CD4-positive, alpha-beta T cell (primary cell): ENCODE measurements at regions not wholly inside any gene's neighbourhood (a gene's known extent, or its start where the extent isn't known, plus 50 kb on each side); places are given as distances from the start of the nearest gene placed in this dataset.

Experiments
- ATAC-seq: fragments of 200-7000 bp; cut with Tn5 transposase; one replicate; pipeline ENCODE4 v1.10.0; 2022; ENCODE audit warnings: mild to moderate bottlenecking; ENCODE audit not compliant: poor library complexity
- CTCF ChIA-PET: fragments of 350-600 bp; sonication (Branson Sonifier 250); formaldehyde crosslinking; loops from one replicate; lab custom pipeline; 2021; ENCODE audit warnings: antibody characterized with exemption, inconsistent platforms; lab: Charles Lee
- POLR2A ChIA-PET: fragments of 350-600 bp; sonication (Branson Sonifier 250); formaldehyde crosslinking; loops from one replicate; lab custom pipeline; 2021; ENCODE audit warnings: antibody characterized with exemption, inconsistent platforms; lab: Charles Lee
- DNase-seq, 14 experiments: peaks; one replicate each; pipeline ENCODE4 v3.0.0-alpha.2; 2013 to 2020; ENCODE audit warnings: mixed read lengths in 2 of 14
- H3K27ac ChIP-seq, 2 donors: one replicate each; pipeline versions ENCODE4 v1.5.1 to v1.7.0; 2013; ENCODE audit warnings: low read length in 2 of 2, low read depth in 1 of 2, mild to moderate bottlenecking in 1 of 2
- H3K27me3 ChIP-seq, 2 experiments: 1 replicate in 1 of 2; 2 replicates in 1 of 2; pipeline versions ENCODE4 v1.6.1 to v1.7.0; 2013; ENCODE audit warnings: low read length in 2 of 2, control low read depth in 1 of 2, mild to moderate bottlenecking in 1 of 2, moderate library complexity in 1 of 2; ENCODE audit not compliant: insufficient read depth in 2 of 2, control insufficient read depth in 1 of 2
- H3K36me3 ChIP-seq: one replicate; pipeline ENCODE4 v1.6.1; 2013; ENCODE audit warnings: low read length, control low read depth; ENCODE audit not compliant: insufficient read depth
- H3K4me1 ChIP-seq: one replicate; pipeline ENCODE4 v1.6.1; 2013; ENCODE audit warnings: low read length, control low read depth; ENCODE audit not compliant: insufficient read depth
- H3K4me3 ChIP-seq: one replicate; pipeline ENCODE4 v1.5.1; 2013; ENCODE audit warnings: mild to moderate bottlenecking, low read length, moderate library complexity
- H3K9me3 ChIP-seq, 2 experiments: 1 replicate in 1 of 2; 2 replicates in 1 of 2; pipeline versions ENCODE4 v1.6.1 to v1.7.0; 2013; ENCODE audit warnings: low read length in 2 of 2, mild to moderate bottlenecking in 2 of 2, control low read depth in 1 of 2, moderate library complexity in 1 of 2; ENCODE audit not compliant: control insufficient read depth in 1 of 2, insufficient read depth in 1 of 2
- H3K27ac Mint-ChIP-seq: one replicate; pipeline ENCODE4 v1.8.0; 2020; ENCODE audit warnings: mixed read lengths
- H3K27me3 Mint-ChIP-seq: one replicate; pipeline ENCODE4 v1.8.0; 2021; ENCODE audit warnings: mixed read lengths
- H3K36me3 Mint-ChIP-seq: one replicate; pipeline ENCODE4 v1.8.0; 2021; ENCODE audit warnings: low read depth, mixed read lengths
- H3K4me1 Mint-ChIP-seq: one replicate; pipeline ENCODE4 v1.8.0; 2021; ENCODE audit warnings: low read depth, mixed read lengths
- H3K4me3 Mint-ChIP-seq: one replicate; pipeline ENCODE4 v1.8.0; 2020; ENCODE audit warnings: mild to moderate bottlenecking, mixed read lengths
- H3K9me3 Mint-ChIP-seq: one replicate; pipeline ENCODE4 v1.8.0; 2020; ENCODE audit warnings: mixed read lengths
- intact Hi-C, 2 experiments: fragments of 100-400 bp; cut with DNase I in 1 of 2; cut with micrococcal nuclease in 1 of 2; formaldehyde crosslinking; loops; one replicate each; pipeline versions ENCODE4 v1.15.1 to v1.9.0; 2023 to 2025; cut with DNase I, micrococcal nuclease
- TF ChIP-seq, protein P1 (sequence below): fragments of 200-600 bp; IDR thresholded peaks from one replicate; pipeline ENCODE4 v1.8.0; 2022; ENCODE audit warnings: antibody characterized with exemption, mild to moderate bottlenecking

DNA sequence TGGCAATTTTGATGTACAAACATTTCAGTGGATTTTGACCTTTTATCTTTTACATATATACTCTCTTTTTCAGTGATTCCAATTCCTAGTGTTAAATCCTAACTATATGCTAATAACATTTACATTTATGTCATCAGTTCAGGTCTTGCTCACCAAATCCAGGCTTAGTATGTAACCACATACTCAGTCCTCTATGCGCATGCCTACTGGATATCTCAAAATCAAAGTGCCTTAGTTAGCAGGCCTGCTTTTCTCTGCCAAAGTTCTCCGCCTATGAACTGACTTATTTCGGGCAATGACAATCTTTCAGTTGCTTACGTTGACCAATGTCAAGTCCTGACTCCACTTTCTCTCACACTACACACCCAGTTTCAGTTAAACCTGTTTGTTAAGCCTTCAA lies 478.5 kb upstream of the SLITRK1 start:
- no peaks in the 10 kb centered on the region for H3K27me3 Mint-ChIP-seq
- H3K36me3 ChIP-seq, result no peaks in the 10 kb centered on the region
- no peaks in the 10 kb centered on the region for H3K27me3 ChIP-seq
- intact Hi-C loops, result no loop called here
- no peak for DNase-seq
- H3K4me3 Mint-ChIP-seq, result no peak overlapping the region
- no peak overlapping the region for H3K27ac Mint-ChIP-seq
- H3K36me3 Mint-ChIP-seq, result no peaks in the 10 kb centered on the region
- H3K4me1 ChIP-seq, result no peaks in the 10 kb centered on the region
- no peaks in the 10 kb centered on the region for H3K9me3 ChIP-seq
- H3K4me3 ChIP-seq, result no peak overlapping the region
- no peaks in the 10 kb centered on the region for H3K9me3 Mint-ChIP-seq
- ChIA-PET CTCF (no interaction called here), POLR2A (no interaction called here)
- no peak overlapping the region for H3K27ac ChIP-seq
- no peaks in the 10 kb centered on the region for H3K4me1 Mint-ChIP-seq
- ATAC-seq, result no peak
- TF ChIP-seq, protein P1, sequence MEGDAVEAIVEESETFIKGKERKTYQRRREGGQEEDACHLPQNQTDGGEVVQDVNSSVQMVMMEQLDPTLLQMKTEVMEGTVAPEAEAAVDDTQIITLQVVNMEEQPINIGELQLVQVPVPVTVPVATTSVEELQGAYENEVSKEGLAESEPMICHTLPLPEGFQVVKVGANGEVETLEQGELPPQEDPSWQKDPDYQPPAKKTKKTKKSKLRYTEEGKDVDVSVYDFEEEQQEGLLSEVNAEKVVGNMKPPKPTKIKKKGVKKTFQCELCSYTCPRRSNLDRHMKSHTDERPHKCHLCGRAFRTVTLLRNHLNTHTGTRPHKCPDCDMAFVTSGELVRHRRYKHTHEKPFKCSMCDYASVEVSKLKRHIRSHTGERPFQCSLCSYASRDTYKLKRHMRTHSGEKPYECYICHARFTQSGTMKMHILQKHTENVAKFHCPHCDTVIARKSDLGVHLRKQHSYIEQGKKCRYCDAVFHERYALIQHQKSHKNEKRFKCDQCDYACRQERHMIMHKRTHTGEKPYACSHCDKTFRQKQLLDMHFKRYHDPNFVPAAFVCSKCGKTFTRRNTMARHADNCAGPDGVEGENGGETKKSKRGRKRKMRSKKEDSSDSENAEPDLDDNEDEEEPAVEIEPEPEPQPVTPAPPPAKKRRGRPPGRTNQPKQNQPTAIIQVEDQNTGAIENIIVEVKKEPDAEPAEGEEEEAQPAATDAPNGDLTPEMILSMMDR, result no peak

DNA sequence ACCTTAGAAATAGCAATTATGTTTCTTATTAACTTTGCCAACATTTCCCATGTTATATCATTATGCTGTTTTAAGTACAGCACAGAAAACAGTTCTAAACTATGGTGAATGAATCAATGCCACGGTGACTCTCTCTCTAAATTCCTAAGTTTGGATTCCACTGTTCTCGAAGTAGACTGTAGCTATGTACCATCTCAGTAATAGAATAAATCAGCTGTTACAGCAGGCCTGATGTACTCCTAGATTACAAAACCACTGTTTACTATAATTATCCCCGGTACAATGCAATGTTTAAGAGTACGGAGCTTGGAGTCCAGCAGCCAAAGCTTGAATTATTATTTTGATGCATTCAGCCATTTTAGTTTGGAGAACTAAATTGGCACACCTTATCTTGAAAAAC lies 476.3 kb upstream of the SLITRK1 start:
- ATAC-seq (no peak), DNase-seq (no peak)
- intact Hi-C loops, result no loop called here
- ChIA-PET CTCF (no interaction called here), POLR2A (no interaction called here)
- Mint-ChIP-seq H3K36me3 (no peaks in the 10 kb centered on the region), H3K27me3 (no peaks in the 10 kb centered on the region), H3K4me1 (no peaks in the 10 kb centered on the region), H3K27ac (no peak overlapping the region), H3K9me3 (no peaks in the 10 kb centered on the region), H3K4me3 (no peak overlapping the region)
- Histone ChIP-seq H3K36me3 (no peaks in the 10 kb centered on the region), H3K9me3 (no peaks in the 10 kb centered on the region), H3K27ac (no peak overlapping the region), H3K4me1 (no peaks in the 10 kb centered on the region), H3K4me3 (no peak overlapping the region), H3K27me3 (no peaks in the 10 kb centered on the region)
- TF ChIP-seq, protein P1, result no peak

- CTCF ChIA-PET, result no interaction called here
- Mint-ChIP-seq H3K27me3 (no peaks in the 10 kb centered on the region), H3K27ac (no peak overlapping the region), H3K4me3 (no peak overlapping the region), H3K9me3 (no peaks in the 10 kb centered on the region), H3K36me3 (no peaks in the 10 kb centered on the region), H3K4me1 (no peaks in the 10 kb centered on the region)
- TF ChIP-seq, protein P1, result no peak
- DNase-seq (no peak), ATAC-seq (no peak)
- Histone ChIP-seq H3K36me3 (no peaks in the 10 kb centered on the region), H3K27me3 (no peaks in the 10 kb centered on the region), H3K4me3 (no peak overlapping the region), H3K9me3 (no peaks in the 10 kb centered on the region), H3K27ac (no peak overlapping the region), H3K4me1 (no peaks in the 10 kb centered on the region)
- POLR2A ChIA-PET, result no interaction called here
- intact Hi-C loops, result no loop called here
Measured at GRCh38 chr13:84352946-84353345, 470.7 kb upstream of the SLITRK1 start.
